ENCODE measurements at regions not wholly inside any gene's neighbourhood (a gene's known extent, or its start where the extent isn't known, plus 50 kb on each side); places are given as distances from the start of the nearest gene placed in this dataset.
A peak's percentile ranks its signal among the peaks of the same experiment; 100 is the strongest.

DNA sequence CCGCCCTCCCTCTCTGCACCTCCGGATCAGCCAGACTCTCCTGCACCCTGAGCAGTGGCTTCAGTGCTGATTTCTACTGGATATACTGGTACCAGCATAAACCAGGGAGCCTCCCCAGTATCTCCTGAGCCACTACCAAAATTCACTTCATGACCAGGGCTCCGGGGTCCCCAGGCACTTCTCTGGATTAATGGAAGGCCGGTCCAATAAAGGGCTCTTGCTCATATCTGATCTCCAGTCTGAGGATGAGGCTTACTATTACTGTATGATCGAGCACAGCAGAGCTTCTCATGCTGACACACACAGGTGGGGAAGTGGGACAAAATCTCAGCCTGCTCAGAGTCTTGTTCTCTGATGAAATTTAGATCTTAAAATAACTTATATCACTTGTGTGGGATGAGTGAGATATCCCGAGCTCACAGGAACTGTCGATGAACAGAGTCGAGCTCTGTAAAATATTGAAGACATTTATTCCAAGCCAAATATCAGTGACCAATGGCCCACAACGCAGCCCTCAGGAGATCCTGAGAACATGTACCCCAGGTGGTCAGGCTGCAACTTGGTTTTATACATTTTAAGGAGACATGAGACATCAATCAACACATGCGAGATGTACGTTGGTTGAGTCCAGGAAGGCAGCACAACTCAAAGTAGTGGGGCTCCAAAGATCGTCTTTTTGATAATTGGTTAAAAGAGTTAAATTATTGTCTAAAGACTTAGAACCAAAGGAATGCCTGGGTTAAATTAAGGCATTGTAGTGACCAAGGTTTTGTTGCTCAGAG lies 93.0 kb upstream of the TOP3B start:
- DNase-seq (ENCODE audit: low read depth in 2 of 2) = no peak

DNA sequence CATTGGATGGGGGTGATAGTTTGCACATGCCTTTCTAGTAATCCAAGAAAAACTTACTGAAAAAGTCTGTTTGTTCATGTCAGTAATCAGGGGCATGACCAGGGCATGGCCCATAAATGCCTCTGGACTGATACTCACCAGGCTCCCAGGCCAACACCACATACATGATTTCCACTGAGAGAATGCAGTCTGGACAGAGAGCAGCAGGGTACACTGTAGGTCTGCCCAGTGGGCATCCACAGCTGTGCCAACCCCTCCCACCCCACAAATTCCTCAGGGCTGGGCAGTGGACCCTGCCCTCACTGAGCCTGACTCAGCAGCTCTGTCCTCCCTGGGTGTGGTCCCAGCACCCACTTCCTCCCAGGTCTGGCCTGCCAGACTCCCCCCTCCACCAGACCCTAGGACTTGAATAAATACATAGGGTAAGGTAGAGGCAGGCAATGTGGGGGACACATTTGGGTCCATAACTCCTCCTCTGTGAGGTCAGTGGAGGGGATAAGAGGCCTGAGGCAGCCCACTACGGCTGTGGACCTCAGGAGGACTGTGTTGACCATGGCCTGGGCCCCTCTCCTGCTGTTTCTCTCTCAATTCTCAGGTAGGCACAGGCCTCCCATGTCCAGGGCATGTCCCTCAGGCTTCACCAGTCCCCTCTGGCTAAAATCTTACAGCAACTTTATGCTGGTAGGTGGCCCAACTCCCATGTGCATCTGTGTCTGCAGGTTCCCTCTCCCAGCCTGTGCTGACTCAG lies 92.2 kb upstream of the TOP3B start:
- no peak for DNase-seq (ENCODE audit: low read depth in 2 of 2)

DNA sequence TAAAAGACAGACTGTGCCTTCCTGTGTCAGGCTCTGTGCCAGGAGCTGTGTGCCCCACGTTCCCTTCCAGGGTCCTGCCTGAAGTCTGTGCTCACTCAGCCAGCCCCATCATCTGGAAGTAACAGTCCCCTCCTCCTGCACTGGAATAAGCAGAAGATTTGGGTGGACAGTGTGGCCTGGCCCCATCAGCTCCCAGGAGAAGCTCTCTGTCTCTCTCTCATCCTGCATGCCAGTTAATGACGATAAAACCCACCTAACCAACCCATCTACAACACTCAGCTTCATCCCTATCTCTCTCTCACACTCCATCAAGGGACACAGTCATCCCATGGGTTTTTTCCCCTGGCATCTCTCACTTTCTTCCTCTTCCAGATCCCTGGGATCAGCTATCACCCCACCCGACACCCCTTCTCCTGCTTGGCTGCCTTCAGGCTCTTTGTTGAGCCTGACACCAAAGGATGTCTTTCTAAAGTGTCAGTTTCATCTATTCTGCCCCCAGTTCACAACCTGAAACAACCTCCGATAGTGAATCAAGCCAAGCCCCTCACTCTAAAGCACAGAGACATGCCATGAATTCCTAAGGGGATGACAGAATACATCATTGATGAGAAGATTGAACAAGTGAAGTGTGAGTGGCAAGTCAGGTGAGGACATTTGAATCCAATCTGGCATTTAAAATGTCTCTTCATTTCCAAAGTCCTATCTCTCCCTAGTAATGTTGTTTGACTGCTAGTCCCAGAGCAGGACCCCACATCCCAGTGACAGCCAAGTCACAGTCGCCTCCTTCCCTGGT lies 91.4 kb upstream of the TOP3B start:
- no peak for DNase-seq (ENCODE audit: low read depth in 2 of 2)

DNA sequence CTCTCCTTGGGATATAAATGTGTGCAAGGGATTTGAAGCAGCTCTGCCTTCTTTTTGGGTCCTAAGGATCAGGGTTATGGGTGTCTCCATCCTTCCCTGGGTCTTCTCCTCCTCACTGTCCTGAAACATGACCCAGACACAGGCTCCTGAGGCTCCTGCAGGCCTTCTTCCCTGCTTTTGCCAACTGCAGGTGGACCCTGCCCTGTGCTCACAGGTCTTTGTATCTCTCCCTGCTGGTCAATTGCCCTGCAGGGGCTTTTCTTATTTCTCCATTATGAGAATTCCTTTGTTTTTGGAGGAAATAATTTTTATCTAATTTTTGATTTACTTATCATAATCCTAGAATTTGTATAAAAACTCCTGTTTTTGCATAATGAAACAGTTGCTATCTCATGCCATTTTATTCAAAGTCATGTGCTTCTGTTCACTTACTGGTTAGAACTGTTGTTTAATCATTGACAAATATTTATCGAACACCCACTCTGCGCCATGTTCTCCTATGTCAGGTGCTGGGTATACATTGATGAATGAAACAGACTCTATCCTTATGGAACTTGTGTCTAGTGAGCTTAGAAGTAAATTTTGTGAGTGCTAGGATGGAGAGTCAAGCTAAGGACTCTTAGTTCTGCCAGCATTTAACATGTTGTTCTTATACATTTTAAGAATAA lies 89.7 kb upstream of the TOP3B start:
- no peak for DNase-seq (ENCODE audit: low read depth in 2 of 2)

DNA sequence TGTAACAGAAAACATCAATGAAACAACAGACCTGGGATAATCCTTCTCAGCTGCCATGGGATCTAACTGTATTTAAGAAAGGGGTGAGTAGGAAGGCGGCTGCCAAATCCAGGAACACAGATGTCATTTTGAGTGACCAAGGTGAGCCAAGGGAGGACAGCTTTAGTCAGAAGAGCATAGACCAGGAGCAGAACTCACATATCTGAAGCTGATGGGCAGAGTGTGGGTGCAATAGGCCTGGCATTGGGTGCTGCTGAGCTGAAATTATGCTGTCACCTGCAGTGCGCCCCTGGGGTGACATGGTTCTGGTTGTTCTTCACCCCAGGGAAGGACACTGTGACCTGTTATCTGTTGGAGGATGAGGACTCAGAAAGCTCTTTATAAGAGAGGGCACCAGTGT lies 88.9 kb upstream of the TOP3B start:
- DNase-seq (ENCODE audit: low read depth in 2 of 2) = no peak

DNA sequence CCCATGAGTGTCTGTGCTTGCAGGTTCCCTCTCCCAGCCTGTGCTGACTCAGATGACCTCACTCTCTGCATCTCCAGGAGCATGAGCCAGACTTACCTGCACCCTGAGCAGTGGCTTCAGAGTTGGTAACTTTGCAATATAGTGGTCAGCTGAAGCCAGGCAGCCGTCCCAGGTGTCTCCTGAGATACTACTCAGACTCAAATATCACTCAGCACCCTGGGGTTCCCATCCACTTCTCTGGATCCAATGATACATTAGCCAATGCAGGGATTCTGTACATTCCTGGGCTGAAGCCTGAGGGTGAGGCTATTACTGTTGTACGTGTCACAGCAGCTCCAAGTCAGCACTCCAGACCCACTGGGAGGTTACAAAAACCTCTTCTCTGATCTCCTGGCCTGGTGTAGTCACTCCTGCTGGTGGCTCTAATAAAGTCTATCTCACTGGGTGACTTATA lies 87.8 kb upstream of the TOP3B start:
- no peak for DNase-seq (ENCODE audit: low read depth in 2 of 2)

DNA sequence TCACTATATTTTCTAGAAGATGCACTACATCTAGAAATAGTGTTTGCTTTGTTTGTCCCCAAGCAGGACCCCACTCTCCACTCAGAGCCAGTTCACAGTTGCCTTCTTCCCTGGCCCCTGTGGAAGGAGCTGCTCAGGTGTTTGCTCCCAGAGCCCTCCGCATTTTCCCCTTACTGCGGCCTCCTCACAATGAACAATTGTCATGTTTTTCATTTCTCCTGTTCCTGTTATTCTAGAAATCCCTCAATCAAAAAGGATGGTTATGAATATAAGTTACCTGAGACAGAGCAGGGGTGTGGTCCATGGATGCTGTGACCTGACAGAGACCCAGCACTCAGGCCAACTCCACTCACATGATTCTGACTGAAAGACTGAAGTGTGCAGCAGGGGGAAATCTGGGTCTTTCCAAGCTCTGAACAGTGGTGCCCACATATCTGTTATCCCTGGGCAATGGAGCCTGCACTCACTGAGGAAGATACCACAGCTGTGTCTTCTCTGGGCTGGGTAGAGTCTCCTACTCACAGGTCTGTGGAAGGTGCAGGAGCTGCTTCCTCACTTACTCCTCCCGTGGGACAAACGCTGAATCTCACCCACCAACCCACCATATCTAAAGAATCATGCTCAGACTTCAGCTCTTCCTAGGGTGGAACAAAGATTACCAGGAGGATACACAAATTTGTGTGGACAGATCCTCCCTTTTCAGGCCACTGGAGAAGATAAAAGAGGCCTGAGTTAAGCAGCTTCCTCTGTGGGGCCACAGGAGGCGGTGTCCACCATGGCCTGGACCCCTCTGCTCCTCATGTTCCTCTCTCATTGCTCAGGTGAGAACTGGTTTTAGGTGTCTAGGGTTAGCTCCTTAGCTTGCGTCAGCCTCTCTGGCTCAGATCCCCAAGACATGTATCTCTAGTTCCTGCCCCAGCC lies 87.1 kb upstream of the TOP3B start:
- DNase-seq (ENCODE audit: low read depth in 2 of 2) = no peak

DNA sequence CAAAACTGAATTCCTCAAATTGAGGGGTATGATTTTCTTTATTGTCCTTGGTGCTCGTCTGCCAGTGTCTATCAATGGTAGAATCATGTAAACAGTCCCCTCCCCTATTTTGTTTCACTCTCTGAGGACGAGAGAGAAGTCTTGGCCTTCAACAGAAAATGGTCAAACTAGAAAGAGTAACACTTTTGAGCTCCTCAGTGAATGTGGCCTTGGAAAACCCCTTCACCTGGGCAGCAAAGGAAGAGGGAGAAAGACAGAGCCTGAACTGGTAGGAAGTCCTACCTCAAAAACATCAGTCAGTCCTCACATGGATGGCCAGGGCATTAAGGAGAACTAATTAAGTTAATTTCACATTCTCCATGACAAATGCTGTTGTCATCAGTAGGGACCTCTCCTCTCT lies 86.1 kb upstream of the TOP3B start:
- no peak for DNase-seq (ENCODE audit: low read depth in 2 of 2)

DNA sequence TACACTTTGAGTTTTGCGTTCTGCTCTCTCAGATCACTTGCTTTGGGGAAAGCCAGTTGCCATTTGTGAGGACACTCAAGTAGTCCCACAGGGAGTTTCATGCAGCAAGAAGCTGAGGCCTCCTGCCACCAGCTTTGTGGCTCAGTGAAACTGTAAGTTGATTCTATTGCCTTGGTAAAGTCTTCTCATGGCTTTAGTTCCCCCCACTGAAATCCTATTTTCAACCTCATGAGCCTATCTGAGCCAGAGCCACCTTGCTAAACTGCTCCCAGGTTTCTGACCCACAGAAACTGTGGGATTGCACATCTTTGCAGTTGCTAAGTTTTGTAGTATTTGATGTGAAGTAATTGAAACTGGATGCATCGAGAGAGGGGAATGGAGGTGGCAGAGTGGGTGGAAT lies 85.4 kb upstream of the TOP3B start:
- DNase-seq (ENCODE audit: low read depth in 2 of 2) = no peak

DNA sequence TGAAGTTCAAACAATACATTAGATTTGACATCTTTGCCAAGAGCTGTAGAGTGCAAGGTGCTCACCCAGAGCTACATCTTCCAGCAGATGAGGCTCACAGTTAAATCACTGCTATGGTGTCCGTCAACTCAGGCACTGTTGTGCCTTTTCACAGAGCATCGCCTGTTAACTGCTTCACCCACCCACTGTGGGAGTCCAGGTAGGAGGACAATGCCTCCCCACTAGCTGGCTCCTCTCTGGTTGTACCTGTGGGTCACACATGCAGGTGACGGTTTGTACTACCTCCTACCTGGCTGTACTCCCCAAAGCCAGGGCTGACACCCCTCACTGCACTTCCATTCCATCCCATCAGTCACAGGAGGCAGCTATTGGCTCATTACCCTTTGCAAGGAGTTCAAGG lies 84.6 kb upstream of the TOP3B start:
- DNase-seq (ENCODE audit: low read depth in 2 of 2) = no peak

DNA sequence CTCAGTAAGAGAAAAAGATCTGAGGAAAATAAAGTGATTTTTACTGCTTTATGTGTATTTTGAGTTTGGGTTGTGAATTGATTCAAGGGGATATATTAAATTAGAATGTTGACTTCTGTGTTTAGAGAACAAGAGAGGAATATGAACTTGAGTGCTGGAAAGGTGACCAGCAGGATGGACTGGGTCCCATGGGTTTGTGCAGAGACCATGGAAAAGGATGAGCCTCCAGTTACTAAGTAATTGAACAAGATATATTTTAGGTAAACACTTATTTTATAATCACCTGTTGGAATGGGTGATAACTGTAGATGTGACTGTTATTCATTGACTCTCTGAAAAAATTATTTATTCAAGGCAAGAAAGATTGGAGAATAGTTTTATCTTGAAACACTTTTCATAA lies 82.0 kb upstream of the TOP3B start:
- no peak for DNase-seq (ENCODE audit: low read depth in 2 of 2)

DNA sequence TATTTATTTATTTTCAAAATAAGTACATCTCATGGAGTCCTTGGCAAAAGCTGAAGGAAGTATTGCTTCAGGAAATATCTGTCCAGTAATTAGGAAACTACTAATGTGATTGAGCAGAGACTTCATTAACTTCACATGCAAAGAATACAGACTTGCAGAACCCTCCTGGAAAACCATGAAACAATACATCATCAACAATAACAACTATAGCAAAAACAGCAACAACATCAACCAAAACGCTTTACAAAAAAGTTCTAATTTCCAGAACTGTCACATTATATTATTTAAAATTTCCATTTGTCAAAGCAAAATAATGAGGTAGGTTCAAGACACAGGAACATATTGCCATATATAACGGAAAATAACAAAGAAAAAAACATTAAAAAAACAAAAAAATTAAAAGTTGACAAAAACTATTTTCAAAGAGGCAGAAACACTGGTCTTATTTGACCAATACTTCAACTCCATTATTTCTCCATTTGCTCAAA lies 79.8 kb upstream of the TOP3B start:
- no peak for DNase-seq (ENCODE audit: low read depth in 2 of 2)

DNA sequence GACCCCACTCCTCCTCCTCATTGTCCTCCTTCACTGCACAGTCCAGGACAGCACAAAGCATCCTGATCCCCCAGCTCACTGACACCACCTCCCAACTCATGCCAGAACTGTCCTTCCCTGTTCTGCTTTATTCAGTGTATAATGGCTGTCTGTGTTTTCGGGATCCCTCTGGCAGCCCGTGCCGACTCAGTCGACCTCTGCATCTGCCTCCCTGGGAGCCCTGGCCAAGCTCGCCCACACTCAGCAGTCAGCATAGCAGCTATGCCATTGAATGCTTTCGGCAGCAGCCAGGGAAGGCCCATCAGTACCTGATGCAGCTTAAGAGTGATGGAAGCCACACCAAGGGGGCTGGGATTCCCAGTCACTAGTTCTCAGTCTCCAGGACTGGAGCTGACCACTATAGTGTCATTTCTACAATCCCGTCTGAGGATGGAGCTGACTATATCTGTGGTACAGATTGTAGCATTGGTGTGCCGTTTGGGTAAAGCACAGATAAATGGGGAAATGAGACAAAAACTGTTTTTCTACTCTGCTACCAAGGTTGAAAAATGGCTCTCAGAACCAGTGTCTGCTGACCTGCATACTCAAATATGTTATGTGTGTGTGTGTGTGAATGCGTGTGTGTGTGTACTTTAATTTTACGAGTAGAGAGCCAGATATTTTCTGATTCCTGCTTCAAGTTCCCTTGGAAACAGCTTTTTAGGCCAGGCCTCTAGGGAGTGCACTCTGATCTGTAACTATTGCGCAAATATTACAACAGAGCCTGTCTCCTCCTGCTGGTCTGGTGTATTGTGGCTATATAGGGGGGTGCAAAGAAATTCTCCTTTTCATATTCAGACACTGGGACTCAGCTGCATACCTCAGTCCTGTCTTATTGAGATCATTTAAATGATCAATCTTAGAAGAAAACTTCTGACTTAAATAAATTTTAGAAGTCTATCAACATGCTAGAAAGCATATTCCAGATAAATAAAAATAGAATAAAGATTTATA lies 78.8 kb upstream of the TOP3B start:
- DNase-seq (ENCODE audit: low read depth in 2 of 2) = no peak

DNA sequence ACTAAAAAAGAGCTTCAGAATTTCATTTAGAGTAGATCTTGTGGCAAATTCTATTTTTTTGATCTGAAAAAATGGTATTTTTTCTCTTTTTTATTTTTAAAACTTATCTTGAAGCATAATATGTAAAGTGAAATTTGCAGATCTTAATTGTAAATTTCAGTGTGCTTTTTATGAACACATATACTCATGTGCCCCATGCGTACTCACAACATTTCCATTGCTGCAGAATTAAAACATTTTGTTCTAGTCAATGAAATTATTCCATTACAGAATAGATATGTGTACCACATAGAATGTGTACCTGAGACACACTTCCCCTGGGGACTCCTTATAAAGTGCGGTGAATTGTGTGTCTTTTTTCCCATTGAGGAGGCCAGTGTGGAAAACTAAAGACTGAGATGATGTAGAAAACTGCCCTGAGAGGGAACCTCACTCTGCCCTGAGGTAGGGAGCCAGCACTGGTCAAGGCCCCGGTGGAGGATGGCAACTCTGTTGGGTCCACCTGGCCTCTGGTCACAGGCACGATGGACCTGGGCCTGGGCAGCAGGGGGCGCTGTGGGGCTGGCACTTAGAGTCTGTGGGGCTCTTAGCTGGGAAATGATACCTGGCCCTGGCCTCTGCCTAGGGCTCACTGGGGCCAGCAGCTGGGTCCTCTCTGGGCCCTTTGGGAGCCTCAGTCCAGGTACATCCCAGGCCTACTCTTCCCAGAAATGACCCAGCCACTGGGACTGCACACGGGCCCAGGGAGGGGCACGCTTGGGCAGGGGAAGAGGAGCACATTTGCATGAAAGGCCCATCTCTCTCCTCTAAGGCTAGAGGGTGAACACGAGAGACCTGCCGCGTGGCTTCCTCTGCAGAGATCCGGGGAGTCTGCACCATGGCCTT lies 77.9 kb upstream of the TOP3B start:
- peak in 1 of 2 donors; percentile 11 for DNase-seq (ENCODE audit: low read depth in 2 of 2)

DNA sequence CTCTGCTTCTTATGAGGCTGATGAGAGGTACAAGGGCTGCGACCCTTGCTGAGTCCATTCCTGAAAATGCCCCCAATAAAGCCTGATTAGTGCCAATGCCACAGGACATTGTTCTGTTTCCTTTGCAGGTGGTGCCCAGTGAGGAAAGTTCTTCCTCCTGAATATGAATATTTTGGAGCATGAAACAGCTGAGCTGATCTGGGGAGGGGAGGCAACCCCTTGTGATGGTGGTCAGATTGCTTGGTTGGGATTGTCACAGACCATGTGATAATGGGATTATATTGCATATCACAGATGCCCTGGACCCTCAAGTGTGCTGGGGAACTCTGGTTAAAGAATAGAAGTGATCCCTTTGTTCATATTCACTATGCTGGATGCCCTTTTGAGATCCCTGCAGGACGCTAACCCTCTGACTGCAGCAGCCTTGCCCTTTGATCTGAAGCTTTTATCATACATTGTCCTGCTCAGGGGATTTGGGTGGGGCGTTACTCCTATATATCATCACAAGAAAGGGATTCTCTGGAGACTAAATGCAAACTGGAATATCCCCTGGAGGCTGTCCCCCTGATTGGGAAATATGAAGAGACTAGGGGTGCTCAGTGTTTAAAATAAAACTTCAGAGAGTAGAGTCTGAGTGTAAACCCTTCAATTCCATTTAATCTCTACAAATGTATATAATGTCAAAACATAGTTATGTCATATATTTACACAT lies 76.9 kb upstream of the TOP3B start:
- DNase-seq (ENCODE audit: low read depth in 2 of 2) = no peak

DNA sequence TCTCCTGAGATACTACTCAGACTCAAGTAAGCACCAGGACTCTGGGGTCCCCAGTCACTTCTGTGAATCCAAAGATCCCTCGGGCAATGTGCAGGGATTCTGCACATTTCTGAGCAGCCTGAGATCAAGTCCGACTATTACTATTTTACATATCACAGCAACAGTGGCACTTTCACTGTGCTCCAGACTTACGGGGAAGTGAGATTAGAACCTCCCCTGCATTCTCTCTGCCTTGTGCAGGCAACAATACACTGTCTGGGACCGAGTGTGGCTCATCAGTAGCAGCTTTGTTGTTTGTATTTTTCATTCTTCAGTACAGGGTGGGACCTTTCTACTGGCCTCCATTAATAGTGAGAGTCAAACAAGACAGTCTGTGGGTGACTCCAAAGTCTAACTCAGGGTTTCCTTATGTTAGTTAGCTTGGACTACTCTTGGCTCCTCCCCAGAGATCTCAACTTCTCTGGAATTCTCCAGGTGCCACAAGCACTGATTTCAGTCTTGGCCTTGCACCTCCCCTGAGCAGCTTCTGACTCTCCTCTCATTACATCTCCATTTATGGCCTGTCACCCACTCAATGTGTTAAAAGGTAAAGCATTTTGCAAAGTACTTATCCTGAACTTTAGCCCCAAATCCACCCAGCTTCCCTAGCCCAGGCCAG lies 76.2 kb upstream of the TOP3B start:
- DNase-seq (ENCODE audit: low read depth in 2 of 2) = no peak

Data from stimulated activated CD8-positive, alpha-beta memory T cell treated with anti-CD3 and anti-CD28 coated beads, Interleukin-2, amount 100 ng/mL, for 1 hour (primary cell).